Calu3 (cell line): ENCODE measurements at regions not wholly inside any gene's neighbourhood (a gene's known extent, or its start where the extent isn't known, plus 50 kb on each side); places are given as distances from the start of the nearest gene placed in this dataset.

ENCODE experiments used
- BruUV-seq: library from RNA; stranded (reverse); fragments of 400-500 nt; replicated peaks from 2 replicates; lab custom pipeline; 2021; lab: Mats Ljungman, UMichigan
- CTCF ChIA-PET: fragments of 300-600 bp; sonication (Branson Sonifier 250); formaldehyde crosslinking; loops from one replicate; lab custom pipeline; 2022; ENCODE audit warnings: antibody characterized with exemption; lab: Charles Lee
- DNase-seq: peaks from one replicate; pipeline ENCODE4 v3.0.0; 2022
- H3K27ac Mint-ChIP-seq: one replicate; pipeline ENCODE4 v1.8.0; 2022; ENCODE audit warnings: mixed read lengths; ENCODE audit not compliant: unreplicated experiment
- H3K27me3 Mint-ChIP-seq: one replicate; pipeline ENCODE4 v1.8.0; 2022; ENCODE audit warnings: mixed read lengths; ENCODE audit not compliant: unreplicated experiment
- H3K36me3 Mint-ChIP-seq: one replicate; pipeline ENCODE4 v1.8.0; 2022; ENCODE audit warnings: mild to moderate bottlenecking, moderate library complexity, mixed read lengths; ENCODE audit not compliant: insufficient read depth, unreplicated experiment
- H3K4me1 Mint-ChIP-seq: one replicate; pipeline ENCODE4 v1.8.0; 2022; ENCODE audit warnings: mild to moderate bottlenecking, low read depth, mixed read lengths; ENCODE audit not compliant: unreplicated experiment
- H3K4me3 Mint-ChIP-seq: one replicate; pipeline ENCODE4 v1.8.0; 2022; ENCODE audit warnings: mild to moderate bottlenecking, low read depth, moderate library complexity, mixed read lengths; ENCODE audit not compliant: unreplicated experiment
- H3K9me3 Mint-ChIP-seq: one replicate; pipeline ENCODE4 v1.8.0; 2022; ENCODE audit warnings: low read depth, mixed read lengths; ENCODE audit not compliant: unreplicated experiment
- CTCF ChIP-seq: fragments of 200-600 bp; IDR thresholded peaks from one replicate; pipeline ENCODE4 v1.8.0; 2022; ENCODE audit warnings: antibody characterized with exemption; ENCODE audit not compliant: unreplicated experiment
- intact Hi-C: fragments of 100-400 bp; cut with micrococcal nuclease; formaldehyde crosslinking; loops from one replicate; pipeline ENCODE4 v1.10.0; 2022; ENCODE audit not compliant: unreplicated experiment

- Mint-ChIP-seq H3K27me3 (peaks cover 92% of the 10 kb centered on the region), H3K27ac (no peak overlapping the region), H3K4me3 (no peak overlapping the region), H3K4me1 (no peaks in the 10 kb centered on the region), H3K9me3 (no peaks in the 10 kb centered on the region), H3K36me3 (no peaks in the 10 kb centered on the region)
- BruUV-seq = no TSS peak
- no peak for DNase-seq
- intact Hi-C loops = no loop called here
- CTCF ChIA-PET = no interaction called here
- no peak for TF ChIP-seq CTCF
These were observed 180.9 kb upstream of the VASH1 start for GRCh38 chr14:76580399-76580798.

DNA sequence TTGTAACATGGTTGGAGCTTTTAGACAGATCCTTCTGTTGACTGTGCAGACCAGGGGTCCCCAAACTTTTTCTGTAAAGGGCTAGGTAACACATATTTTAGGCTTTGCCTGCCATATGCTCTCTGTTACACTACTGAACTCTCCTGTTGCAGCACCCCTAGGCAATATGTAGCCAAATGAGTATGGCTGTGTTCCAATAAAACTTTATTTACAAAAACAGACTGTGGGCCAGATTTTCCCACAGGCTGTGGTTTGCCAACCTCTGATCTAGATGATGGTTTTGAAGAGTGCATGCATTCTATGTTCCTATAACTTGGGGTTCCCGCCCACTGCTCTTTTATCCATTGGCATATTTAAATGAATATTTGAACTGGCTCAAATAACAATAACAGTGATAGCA, 180.3 kb upstream of the VASH1 start:
- no peak overlapping the region for H3K27ac Mint-ChIP-seq
- no peaks in the 10 kb centered on the region for H3K9me3 Mint-ChIP-seq
- H3K4me1 Mint-ChIP-seq = no peaks in the 10 kb centered on the region
- H3K36me3 Mint-ChIP-seq = no peaks in the 10 kb centered on the region
- TF ChIP-seq CTCF = no peak
- DNase-seq = no peak
- H3K27me3 Mint-ChIP-seq = peaks cover 92% of the 10 kb centered on the region
- no peak overlapping the region for H3K4me3 Mint-ChIP-seq
- BruUV-seq = no TSS peak
- intact Hi-C loops = no loop called here
- CTCF ChIA-PET = no interaction called here

DNA sequence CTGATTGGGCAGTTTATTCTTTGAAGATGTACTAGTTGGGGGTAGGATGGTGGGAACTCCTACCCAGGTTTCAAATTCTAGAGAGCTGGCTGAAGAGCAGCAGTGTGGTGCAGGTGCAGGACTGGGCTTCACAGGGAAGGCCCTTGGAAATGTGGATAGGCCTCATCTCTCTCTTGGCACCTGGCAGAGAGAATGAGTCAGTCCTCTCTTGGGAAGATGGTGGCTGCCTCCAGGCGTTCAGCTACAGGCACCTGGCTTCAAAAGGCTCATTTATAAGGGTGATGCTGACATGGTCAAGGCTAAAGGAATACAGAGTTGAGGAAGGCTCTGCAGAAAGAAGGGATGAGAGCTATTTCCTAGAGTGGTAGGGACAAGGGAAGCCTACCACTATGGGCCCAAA, 179.7 kb upstream of the VASH1 start:
- BruUV-seq = no TSS peak
- intact Hi-C loops = no loop called here
- no peak overlapping the region for H3K4me3 Mint-ChIP-seq
- no peak for TF ChIP-seq CTCF
- H3K36me3 Mint-ChIP-seq = no peaks in the 10 kb centered on the region
- DNase-seq = no peak
- peaks cover 92% of the 10 kb centered on the region for H3K27me3 Mint-ChIP-seq
- CTCF ChIA-PET = no interaction called here
- no peaks in the 10 kb centered on the region for H3K9me3 Mint-ChIP-seq
- H3K27ac Mint-ChIP-seq = no peak overlapping the region
- H3K4me1 Mint-ChIP-seq = no peaks in the 10 kb centered on the region

DNA sequence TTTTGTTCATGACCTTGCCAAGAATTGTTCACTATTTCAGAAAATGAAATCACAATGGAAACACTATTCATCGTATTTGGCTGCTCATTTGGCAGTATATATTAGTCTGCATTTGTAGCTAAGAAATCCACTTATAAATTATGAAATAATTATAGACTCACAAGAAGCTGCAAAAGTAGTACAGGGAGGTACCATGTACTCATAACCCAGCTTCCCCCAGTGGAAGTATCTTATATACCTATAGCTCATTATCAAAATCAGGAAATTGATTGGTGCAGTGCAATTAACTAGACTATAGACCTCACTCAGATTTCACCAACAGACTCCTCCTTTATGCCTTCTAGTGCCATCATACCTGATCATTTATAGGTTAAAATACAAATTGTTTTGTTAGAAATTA, 178.8 kb upstream of the VASH1 start:
- Mint-ChIP-seq H3K27me3 (peaks cover 90% of the 10 kb centered on the region), H3K9me3 (no peaks in the 10 kb centered on the region), H3K4me3 (no peak overlapping the region), H3K36me3 (no peaks in the 10 kb centered on the region), H3K4me1 (no peaks in the 10 kb centered on the region), H3K27ac (no peak overlapping the region)
- no TSS peak for BruUV-seq
- DNase-seq = no peak
- CTCF ChIA-PET = no interaction called here
- intact Hi-C loops = no loop called here
- TF ChIP-seq CTCF = no peak
